GM21529 (cell line): ENCODE measurements at regions not wholly inside any gene's neighbourhood (a gene's known extent, or its start where the extent isn't known, plus 50 kb on each side); places are given as distances from the start of the nearest gene placed in this dataset.
A peak's percentile ranks its signal among the peaks of the same experiment; 100 is the strongest.

Experiments
- ATAC-seq: cut with Tn5 transposase; IDR thresholded peaks from one replicate; pipeline ENCODE4 v1.9.1; 2021; ENCODE audit not compliant: unreplicated experiment

DNA sequence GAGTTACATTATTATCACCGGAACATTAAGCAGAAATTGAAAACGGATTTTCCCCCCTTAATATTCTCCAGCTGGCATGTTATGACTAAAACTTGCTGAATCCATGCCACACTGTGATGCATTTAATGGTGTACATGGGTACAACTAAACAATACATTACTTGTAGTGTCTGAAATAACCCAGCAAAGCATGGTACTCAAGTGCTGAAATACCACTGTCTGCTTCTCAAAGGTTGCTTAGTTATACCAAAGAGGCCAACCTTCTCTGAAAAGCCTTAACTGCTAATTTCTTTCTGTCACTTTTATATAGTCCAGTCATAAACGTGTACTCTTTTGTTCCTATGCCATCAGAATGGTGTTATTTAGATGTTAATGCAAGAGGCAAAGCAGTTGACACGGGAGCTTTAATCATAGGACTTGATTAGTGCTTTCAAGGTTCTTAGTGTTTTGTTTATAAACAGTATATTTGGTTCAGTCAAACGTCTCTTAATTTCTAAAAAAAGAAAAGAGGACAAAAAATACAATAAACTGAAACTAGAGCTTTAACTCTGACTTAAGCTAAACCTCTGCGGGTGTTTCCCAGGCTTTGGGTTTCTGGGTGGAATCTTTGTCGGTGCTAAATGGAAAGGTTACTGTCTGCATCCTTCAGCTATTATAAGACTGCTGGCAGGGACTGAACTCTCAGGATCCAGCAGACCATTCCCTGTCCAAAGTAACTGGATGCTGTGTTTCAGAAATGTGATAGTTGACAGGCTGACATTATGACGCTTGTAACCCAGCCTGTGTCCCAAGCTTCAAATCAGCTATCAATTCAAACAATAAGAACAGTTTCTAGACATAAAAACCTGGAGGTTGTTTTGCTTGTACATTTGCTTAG lies 202.6 kb downstream of the PPP1R3A start:
- ATAC-seq = no peak

DNA sequence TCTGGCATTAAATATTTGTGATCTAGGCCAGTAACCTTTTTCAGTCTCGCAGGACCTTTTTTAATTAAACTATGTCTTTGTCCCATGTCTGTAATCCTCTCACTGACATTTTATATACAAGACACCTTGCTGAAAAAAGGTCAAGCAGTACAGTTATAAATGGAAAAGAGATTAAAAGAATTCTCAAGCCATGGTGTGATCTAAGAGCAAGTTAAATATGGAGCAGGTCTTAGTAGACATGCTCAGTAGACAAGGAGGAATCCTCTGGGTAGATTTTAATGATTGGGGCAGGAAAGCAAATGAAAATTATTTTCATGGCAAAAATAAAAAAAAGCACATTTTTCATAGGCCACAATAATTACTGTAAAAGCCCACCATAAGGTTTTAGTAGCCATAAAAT lies 203.5 kb downstream of the PPP1R3A start:
- ATAC-seq = no peak

DNA sequence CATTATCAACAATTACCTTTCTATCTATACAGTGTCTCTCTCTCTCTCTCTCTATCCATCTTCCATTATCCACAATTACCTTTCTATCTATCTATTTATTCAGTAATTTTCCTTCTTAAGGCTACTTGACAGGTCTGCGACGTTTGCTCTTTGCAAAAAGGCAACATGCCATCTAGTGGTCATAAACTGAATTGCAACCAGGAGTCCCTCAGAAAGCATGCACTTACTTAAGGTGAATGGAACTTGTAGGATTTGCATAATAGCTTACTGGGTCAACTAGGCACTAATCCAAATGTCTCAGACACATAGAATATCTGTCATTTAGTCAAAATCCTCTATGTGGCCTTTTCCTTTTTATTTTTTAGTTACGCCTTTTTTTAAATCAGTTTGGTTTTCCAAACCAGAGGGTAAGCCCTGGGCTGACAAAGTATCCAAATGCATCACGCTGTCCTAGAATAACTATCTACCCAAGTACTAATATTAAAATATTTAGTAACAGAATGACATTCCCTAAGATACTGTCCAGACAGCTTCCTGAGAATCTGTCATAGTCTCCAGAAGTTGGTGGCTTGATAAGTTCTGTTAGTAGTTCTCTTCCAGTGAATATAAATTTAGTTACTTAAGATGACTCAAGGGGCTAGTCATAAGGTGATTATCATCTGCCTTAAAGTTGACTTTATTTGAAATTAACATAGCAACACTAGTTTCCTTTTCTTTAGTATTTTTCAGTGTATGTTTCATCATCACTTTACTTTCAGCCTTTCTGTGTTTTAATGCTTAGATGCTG lies 208.3 kb downstream of the PPP1R3A start:
- peak; percentile 98 for ATAC-seq

DNA sequence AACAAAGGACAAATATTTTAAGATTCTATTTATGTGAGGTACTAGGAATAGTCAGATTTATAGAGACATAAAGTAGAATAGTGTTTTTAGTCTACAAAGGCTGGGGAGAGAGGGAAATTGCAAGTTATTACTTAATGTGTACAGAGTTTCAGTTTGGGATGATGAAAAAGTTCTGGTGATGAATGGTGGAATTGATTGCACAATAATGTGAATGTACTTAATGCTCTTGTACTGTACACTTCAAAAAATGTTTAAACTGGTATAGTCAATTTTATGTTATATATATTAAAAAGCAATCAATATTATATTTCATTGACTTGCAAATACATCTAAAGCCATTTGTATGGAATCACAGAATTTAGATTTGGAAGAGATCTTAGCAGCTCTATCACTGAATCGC lies 213.4 kb downstream of the PPP1R3A start:
- ATAC-seq = no peak

DNA sequence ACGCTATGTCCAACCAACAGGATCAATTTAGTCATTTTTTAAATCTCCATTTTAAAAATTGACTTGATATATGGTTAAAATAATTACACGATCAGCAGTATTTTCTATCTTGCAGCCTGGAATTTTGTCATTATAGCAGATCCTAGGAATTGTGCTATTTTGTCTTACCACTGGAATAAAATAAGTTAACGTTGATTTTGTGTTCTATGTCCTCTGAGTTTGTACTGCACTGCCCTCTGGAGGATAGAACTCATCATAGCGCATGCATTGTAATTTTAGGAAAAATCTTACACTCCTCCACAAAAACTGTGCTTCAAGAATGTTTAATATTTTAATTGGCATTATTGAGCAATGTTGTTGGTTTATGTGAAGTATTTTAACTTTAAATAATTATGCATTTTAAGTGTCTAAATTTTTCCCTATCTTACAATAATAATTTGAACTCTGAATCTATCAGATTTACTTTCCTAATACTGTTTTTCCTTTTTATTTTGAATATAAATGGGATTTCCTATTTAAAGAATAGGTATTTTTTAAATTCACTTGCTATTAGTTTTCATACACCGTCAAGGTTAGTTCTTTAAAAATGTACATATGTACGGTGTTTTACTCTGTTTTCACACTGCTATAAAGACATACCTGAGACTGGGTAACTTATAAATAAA lies 220.1 kb downstream of the PPP1R3A start:
- peak; percentile 60 for ATAC-seq

DNA sequence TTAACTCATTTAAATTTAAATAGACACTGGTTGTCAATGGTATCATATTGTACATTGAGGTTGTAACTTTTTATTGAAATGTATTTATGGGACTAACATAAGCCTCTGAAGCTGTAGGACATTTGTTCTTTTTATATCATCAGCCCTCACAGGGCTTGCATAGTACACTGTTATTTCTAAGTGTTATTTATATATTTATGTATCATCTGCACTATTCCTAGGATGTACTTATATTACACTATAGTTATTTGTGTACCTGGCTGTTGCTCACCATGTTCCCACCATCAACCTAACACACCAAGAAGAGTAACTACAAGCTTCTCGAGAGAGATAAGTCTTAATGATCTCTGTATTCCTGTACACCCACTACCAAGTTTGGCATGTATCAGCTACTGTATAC lies 224.7 kb downstream of the PPP1R3A start:
- ATAC-seq = no peak

DNA sequence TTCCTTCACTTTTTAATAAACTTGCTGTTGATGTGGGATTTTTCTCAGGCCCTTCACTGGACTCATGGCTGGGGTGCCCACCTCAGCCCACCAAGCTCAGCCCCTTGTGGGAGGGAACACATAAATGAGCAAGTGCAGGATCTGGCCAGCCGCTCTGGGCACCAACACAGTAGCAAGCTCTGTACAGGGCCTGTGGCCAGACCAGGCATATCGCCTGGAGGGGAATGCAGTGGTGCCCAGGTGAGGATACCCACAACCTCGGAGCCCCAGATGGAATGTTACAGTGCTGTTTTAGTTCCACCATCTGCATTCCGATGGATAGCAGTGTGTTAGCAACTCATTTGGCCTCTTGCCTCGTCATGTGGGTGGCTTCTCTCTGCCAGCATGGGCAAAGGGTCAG lies 234.6 kb downstream of the PPP1R3A start:
- no peak for ATAC-seq

DNA sequence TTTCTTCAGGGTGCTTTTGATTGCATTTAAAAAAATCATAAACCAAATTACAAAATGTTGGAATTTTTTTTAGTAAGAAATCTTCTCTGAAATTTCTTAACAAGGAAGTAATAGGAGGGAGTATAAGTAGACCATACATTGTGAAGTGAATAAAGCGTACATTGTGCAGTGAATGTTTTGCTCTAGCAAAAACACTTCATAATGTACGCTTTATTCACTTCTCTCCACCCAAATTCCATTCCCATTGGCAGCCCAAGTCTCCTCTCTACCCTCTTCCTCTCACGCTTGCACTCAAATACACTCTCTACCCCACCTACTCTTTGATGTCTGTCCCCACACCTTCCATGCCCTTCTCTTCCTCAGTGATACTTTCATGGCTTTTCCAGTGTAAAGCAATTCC lies 241.0 kb downstream of the PPP1R3A start:
- no peak for ATAC-seq

- ATAC-seq = peak; percentile 64
Observed at GRCh38 chr7:113664867-113665266, 253.9 kb downstream of the PPP1R3A start.

DNA sequence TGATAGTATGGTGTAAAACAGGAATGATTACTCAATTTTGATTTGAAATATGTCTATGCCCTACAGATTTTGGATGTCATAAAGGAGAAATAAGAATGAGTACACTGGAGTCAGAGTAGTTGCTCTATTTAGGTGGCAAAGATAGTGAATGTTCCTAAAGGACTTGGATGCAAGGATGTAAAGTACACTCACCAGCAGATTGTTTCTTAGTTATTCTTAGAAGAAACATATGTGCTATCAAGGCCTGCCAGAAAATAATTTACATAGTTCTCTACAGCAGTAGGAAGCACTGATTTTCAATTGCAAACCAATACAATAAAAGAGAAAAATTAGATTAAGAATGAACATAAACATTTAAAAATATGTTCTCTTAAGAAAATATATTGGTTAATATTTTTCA lies 259.4 kb downstream of the PPP1R3A start:
- ATAC-seq = no peak

DNA sequence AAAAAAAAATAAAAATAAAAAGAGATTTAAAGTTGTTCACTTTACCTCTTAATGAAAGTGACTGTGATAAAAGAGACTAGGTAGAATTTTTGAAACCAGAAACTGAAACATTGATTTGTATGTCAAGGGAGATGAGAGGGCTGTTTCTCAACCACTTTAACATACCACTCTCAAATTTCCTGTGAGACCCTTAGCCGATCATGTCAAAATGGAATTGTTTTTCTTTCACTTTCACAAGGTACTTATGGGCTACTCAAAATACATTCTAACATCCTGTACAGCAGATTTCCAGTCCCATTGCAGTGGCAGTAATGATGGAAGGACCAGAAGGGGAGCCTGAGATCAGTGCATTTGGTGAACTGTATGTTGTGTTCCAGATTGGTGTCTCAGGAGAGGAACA lies 261.2 kb downstream of the PPP1R3A start:
- ATAC-seq = peak; percentile 98

- no peak for ATAC-seq
Observed at GRCh38 chr7:113652501-113652900, 266.3 kb downstream of the PPP1R3A start.

- no peak for ATAC-seq
Observed at GRCh38 chr7:113649556-113649955, 269.3 kb downstream of the PPP1R3A start.

DNA sequence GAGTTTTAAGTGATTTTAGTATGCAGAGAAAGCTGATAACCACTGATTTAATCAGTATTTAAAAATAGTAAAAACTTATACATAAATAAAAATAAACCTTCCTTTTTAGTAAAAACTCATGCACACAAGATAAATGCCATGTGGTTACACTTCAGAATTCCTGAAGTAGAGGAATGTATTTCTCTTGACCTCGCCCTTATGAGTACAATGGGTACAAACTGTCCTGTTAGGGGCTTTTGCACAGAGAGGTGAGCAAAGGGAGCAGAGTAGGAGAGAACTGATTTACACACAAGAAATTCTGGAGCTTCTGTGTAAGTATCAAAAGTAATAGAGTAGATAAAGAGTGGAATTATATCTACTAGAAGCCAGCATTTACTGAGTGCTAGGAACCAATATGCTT lies 279.6 kb downstream of the PPP1R3A start:
- ATAC-seq = no peak

DNA sequence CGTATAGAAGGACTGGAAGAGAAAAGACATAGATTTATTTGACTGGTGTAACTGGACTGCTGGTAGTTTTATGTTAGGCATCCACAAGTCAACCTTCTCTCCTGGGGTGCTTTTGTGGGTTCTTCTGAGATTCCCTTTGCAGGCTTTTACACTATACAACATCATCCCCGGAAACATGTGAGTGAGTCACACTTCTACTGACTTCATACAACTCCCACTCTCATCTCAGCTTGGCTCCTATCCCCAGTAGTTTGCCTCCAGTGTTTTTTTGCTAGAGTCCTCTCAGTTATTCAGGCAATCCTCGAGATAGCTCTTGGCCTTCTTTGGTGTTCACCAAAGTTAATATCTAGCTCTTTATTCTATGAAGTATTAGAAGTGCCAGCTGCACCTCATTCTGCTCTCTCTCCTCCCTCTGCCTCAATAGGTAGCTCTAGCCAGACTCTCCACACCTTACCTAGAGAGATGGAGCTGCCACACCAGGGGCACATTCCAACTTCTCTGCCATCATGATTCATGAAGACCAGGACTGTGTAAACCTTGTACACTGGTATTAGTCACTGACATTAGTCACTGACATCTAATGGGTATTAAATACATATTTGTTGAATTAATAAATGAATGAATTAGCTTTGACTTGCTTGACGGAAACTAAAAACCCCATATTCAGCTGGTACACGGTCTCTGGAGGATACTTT lies 281.9 kb downstream of the PPP1R3A start:
- no peak for ATAC-seq

DNA sequence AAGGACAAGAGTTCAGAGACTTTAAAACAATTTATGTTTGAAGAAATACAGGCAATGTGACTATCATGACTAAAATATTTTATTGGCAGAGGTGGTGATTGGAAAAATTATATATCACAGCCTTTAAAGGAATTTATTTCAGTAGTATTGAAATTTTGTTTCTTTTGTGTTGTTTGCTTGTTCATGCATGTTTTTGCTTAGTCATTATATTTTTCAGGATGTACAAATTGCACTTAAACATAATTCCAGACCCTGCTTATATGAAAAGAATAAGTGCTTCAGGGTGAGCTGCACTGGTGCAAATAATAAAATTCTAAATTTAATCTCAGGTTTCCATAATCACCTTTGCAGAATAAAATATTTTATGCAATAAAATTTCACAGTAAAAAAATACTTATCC lies 283.3 kb downstream of the PPP1R3A start:
- no peak for ATAC-seq

GRCh38 chr7:113633073-113633472 lies 285.7 kb downstream of the PPP1R3A start:
- no peak for ATAC-seq

- no peak for ATAC-seq
Observed at GRCh38 chr7:113628948-113629847, 289.6 kb downstream of the PPP1R3A start.

DNA sequence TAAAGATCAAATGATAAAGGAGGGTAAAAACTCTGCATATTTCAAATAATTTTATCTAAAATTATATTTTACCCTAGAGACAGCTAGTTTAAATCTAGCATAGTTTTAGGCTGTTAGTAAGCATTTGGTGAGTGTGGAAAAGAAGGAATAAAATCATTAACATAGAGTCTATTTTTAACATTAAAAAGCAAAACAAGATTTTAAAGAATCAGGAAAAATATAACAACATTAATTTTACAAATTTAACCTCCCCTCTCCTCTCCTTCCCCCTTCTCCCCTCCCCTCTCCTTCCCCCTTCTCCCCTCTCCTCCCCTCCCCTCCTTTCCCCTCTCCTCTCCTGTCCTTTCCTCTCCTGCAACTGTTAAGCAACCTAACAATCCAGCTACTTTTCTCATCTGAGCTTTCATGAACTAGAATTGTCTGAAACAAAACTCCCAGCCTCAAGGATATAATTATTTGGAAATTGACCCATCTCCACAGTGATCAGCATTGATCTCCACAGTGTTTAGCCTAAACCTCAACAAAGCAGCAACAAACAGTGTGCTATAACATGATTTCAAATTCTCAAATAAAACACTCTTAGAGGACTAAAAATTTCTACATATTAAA lies 293.2 kb downstream of the PPP1R3A start:
- ATAC-seq = no peak

- ATAC-seq = no peak
Observed at GRCh38 chr7:113622796-113623195, 296.0 kb downstream of the PPP1R3A start.
